ENCODE measurements at regions not wholly inside any gene's neighbourhood (a gene's known extent, or its start where the extent isn't known, plus 50 kb on each side); places are given as distances from the start of the nearest gene placed in this dataset.

- TF ChIP-seq, protein P1, sequence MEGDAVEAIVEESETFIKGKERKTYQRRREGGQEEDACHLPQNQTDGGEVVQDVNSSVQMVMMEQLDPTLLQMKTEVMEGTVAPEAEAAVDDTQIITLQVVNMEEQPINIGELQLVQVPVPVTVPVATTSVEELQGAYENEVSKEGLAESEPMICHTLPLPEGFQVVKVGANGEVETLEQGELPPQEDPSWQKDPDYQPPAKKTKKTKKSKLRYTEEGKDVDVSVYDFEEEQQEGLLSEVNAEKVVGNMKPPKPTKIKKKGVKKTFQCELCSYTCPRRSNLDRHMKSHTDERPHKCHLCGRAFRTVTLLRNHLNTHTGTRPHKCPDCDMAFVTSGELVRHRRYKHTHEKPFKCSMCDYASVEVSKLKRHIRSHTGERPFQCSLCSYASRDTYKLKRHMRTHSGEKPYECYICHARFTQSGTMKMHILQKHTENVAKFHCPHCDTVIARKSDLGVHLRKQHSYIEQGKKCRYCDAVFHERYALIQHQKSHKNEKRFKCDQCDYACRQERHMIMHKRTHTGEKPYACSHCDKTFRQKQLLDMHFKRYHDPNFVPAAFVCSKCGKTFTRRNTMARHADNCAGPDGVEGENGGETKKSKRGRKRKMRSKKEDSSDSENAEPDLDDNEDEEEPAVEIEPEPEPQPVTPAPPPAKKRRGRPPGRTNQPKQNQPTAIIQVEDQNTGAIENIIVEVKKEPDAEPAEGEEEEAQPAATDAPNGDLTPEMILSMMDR (IDR thresholded peaks at IDR 0.05; ENCODE audit: poor library complexity) = no peak
- TF ChIP-seq EZH2 (IDR thresholded peaks at IDR 0.05; ENCODE audit: borderline replicate concordance) = no peak
- TF ChIP-seq EZH2phosphoT487 (IDR thresholded peaks at IDR 0.05; ENCODE audit: low read depth, severe bottlenecking, unreplicated experiment) = no peak
Measured at GRCh38 chr1:194196562-194196961, 1010.1 kb upstream of the B3GALT2 start.
